ENCODE measurements at regions not wholly inside any gene's neighbourhood (a gene's known extent, or its start where the extent isn't known, plus 50 kb on each side); places are given as distances from the start of the nearest gene placed in this dataset.

DNA sequence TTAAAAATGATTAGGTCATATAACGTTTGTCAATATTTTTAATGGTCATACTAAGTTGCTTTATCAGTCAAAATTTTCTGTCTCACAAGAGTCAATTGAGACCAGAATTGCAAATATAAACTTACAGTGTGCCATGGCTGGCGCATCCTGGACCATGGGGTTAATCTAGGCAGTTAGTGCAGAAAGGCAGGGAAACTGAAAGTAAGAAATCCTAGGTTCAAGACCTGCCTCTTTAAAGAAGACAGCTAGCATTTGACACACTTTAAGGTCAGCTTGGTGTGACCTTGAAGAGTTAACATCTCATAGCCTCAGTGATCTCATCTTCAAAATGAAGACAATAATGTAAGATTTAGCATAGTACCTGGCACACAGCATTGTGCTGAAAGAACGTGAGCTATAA is 210.0 kb upstream of the DAB1 start:
- DNase-seq (ENCODE audit: low spot score) = no peak

DNA sequence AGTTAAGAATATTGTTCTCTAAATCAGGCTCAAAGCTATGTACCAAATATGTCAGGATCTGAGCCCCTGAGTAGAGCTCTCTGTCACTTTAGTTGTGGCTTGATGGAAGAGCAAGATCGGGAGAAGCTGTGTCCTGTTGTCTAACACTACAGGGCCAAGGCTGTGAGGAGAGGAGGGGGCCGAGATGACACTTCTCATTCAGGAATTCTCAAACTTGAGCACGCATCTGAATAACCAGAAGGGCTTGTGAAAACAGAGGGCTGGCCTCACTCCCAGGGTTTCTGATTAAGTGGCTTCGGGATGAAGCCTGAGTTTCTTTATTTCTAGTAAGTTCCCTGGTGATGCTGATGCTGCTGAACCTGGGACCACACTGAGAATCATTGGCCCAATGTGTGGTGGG is 209.2 kb upstream of the DAB1 start:
- DNase-seq (ENCODE audit: low spot score) = no peak

DNA sequence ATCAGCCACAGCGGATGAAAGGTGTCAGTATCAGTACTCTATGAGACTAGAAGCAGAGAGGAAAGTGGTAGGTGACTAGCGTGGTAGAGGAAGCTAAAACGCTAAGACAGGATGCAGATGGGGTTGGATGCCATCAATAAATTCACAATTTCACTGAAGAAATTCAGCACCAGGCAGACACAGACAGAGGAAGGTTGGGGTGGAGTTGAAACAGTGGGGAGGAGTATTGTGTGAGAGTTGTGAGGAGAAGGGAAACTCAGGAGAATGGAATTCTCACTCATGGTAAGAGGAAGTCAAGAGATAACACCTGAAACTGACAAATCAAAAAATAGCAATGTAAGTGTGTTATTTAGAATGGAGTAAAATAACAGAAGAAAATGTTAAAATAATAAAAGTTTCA is 208.5 kb upstream of the DAB1 start:
- DNase-seq (ENCODE audit: low spot score) = no peak

DNA sequence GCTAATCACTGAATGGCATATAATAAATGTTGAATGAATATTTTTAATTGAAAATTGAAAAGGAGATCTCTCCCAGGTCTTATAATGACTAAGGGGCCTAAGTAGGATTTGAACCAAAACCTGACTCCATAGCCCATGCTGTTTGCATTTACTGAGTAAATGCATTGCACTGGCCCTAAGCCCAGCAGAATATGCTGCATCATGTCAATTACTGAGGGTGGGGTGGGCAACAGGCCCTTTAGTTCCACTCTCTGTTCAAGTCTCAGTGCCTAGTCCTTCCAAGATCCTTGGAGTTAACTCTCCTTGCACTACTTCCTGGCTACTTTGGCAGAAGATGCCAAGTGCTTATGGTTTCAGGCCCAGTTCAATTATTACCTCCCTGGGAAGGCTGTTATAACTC is 203.8 kb upstream of the DAB1 start:
- no peak for DNase-seq (ENCODE audit: low spot score)

DNA sequence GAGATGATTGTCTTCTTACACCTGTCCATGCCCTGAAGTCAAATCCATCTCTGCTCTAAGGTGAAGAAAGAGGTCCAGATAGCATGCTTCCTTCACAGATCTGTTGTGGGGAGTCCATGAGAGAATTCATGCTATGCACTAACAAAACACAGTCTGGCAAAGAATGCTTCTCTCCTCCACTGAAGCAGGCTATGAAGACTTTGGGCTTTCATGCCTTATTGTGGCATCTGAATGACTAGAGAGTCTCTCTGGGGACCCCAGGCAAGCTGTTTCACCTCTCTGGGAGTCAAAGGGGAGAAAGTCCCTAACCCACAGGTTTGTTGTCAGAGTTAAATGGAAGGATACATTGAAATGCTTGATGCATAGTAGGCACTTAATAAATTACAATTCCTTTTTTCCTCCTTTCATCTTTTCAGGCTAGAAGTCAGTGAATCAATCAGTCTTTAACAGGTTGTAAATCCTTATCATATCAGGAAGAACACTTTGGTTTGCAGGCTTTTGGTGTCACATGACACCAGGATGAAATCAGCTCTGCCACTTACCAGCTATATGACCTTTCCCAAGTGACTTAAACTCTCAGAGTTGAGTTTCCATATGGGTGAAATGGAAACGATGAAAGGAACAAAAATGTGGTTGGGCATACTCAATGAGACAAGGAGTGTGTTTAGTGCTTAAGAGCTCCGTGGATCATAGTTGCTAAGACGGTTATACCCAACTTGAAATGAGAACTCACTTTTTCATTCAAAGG is 200.1 kb upstream of the DAB1 start:
- no peak for DNase-seq (ENCODE audit: low spot score)

DNA sequence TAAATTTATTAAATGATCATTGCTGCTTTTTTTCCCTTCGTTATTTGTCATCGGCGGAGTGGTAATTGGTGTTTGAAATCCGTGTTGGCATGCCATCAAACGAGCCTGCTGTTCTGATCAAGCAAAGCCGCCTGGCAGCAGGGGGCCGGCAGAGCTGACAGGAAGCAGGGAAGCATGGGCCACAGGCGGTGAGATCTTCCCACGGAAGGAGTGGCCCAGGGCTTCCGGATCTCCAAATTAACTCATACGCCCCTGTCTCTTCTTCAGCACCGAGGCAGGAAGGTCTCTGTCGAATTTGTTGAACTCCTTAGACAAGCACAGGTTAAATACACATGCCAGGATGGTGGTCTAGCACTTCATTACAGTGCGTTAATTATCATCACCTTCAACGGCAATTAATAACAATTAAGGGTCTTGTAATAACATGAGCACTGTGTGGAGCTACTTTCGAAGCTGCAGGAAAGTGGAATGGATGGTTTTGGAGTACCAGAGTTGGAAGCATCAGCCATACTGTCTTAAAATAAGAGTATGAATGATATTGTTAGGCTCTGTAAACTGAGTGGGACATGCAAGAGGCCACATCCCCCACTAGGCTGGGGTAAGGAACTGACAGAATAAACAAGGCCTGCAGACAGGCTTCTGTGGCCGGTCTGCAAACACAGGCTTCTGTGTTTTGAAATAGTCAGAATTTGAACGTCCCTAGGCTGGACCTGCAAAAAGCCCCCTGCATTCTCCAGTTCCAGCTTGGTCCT is 199.4 kb upstream of the DAB1 start:
- DNase-seq (ENCODE audit: low spot score) = no peak

DNA sequence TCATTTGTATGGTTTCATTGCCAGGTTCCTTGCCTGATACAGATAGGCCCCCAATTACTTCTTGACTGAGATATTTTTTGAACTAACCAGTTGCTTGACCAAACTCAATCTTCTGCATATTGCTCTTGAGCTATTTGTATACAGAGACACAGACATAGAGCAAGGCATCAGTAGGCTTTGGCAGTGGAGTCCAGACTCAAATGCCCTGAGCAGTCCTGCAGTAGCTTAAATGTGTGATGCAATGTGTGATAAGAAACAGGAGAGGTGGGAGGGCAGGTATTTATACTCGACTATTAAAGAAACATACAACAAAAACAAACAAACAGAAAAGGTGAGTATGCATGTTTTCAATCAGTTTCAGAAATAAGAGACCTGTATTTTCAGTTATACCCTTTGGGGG is 197.9 kb upstream of the DAB1 start:
- DNase-seq (ENCODE audit: low spot score) = no peak

DNA sequence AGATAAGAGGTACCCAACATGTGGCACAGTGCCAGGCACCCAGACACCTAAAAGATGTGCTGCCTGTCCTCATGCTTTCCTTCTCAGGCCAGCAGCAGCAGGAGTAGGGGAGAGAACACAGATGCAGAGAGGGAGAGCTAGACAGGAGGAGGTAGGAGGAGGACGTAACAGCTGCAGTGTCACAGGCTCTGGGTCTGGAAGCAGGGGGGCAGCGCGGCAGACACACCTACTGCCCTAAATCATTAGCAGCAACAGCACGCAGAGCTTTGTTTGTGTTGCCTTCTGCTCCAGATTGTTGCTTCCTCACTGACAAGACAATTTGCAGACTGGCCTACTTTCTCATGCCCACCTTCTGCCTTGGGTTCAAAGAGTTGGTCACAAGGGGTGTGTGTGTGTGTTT is 196.7 kb upstream of the DAB1 start:
- DNase-seq (ENCODE audit: low spot score) = no peak

DNA sequence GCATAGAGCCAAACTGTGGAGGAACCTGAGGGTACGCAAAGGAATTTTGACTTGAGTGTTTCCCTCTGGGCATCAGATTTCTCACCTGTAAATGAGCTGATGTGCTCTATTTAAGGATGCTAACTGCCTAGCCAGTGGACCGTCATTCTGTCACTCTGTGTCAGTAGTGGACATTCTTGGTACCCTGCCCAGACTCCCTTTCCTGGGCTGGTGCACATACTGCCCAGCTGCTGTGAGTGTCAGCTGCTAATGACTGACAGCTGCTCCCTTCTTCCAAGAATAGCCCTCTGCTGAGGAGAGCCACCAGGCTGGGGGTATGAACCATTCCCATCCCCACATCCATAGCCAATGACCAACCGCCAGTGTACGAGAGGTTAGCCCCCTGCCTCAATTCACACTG is 193.1 kb upstream of the DAB1 start:
- no peak for DNase-seq (ENCODE audit: low spot score)

DNA sequence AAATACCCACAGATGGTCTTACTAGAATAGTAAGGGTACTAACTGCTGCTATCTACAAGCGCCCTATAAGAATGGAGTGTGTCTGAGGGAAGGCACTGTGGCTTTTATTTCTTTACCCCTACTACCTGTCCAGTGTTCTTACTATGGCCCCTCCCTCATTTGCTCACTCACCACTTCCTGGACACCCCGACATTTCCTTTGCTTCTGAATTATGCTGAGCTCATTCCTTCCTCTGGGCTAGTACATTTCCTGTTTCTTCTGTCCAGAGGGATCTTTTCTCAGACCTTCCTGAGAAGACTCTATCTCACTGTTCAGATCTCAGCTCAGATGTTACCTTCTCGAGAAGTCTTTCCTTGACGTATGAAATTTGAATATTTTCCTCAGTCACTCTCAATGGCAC is 192.1 kb upstream of the DAB1 start:
- no peak for DNase-seq (ENCODE audit: low spot score)

DNA sequence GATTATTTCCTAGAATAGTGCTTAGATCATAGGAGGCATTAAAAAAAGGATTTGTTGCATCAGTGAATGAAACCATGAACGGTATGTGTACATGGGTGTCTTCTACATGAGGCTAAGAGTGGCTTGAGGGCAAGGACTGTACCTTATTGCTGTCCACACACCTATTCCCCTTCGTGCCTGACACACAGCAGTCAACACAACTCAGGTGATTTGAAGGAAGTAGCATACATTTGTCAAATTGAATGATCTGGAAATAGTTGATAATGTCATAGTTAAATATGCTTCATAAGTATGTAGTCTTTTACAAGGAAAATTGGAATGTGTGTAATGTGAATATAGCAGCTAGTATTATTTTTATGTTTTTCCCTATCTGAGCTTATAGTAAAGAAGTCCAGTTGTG is 189.0 kb upstream of the DAB1 start:
- DNase-seq (ENCODE audit: low spot score) = no peak

DNA sequence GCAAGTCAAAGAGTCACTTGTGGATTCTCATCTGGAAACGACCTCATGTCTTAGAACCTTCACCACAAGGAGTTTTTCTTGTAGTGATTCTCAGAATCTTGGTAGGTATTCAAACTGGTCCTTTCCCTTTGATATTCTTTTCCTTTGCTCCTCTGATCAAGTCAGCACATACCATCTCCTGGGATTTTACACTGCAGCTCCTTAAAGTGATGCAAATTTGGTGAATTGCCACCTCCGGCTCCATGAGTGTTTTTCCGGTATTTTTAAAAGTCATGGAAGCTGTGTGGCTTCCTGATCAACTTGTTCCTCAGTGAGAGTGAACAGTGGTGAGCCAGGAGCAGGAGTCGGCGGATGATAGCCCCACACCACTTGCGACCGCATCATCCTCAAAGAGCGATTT is 182.1 kb upstream of the DAB1 start:
- no peak for DNase-seq (ENCODE audit: low spot score)

DNA sequence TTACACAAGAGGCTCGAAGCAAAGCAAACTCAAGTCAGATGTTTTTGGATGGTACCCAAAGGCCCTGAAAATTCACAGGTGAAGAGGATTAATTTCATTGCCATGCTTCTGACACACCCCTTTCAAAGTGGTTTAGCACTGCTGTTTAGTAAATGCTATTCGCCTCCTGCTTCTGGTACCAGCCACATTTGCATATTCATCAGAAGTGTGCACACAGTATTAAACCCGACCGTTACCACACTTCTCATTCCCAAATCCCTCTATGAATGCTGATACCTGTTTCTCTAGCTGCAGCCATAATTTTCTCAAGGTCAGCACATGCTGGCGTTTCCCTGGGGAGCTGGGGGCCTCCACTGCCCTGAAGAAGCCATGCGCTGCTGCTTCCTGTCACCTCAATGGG is 179.8 kb upstream of the DAB1 start:
- DNase-seq (ENCODE audit: low spot score) = no peak

DNA sequence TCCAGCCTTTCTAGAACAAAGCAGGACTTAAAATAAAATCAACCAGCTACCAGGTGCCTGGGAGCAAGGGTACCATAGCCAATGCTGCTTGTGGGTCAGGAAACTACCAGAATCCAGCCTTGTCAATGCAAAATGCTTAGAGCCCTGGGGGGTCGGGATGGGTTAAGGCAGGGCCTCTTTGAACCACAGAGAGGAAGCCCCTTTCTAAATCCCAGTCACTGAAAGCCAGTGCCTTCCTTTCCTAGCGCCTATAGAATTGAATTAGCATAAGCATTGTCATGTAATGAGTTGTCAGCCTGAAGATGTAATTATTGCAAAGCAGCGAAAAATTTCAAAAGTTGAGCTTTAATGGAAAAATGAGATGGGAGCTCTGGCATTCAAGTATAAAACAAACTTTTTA is 176.6 kb upstream of the DAB1 start:
- DNase-seq (ENCODE audit: low spot score) = no peak

DNA sequence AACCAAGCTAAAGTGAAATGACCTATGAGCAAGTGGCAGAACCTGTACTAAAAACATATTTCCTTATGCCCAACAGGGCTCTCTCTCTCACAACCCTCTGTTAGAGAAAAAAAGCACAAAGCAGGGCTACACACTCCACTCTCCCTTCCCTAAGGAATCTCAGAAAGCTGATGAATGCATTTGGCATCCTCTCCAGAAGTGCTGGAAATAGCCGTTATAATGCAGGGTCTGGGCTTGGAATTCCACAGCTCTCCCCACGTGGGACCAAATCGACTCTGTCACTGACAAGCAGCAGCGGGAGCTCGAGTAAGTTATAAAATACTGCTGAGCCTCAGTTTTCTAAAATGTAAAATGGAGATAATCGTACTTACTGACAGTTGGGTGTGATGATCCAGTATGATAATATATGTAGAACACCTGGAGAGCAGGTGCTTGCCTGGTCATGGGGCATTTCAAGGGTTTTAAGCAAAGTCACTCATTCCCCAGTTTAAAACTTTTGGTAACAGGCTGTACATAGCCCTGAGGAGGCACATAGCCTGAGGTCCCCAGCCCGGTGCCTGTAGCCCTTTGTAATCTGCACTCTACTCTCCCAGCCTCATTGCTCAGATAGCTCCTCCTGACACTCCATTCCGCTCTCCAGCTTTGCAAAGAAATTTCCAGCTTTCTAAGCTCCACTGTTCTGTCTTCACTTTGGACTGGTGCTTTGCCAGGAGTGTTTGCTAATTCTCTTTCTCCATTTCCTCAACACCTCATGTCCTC is 175.6 kb upstream of the DAB1 start:
- DNase-seq (ENCODE audit: low spot score) = no peak

DNA sequence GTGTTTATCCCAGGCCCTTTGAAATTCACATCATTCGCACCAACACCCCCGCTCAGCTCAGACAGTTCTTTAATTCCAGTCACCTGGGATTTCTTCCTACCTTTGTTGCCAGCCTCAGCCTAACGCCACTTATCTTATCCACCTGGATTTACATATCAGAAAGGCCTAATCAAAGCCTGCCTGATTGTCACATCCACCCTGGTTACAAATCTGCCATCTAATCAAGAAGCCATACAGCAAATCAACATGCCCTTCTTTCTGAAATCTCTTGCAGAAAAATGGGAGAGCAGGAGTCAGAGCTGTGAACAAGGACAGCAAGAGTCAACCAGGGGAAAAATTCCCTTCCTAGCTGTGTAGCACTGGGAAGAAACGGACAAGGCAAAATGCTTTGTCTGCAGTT is 173.2 kb upstream of the DAB1 start:
- DNase-seq (ENCODE audit: low spot score) = no peak

DNA sequence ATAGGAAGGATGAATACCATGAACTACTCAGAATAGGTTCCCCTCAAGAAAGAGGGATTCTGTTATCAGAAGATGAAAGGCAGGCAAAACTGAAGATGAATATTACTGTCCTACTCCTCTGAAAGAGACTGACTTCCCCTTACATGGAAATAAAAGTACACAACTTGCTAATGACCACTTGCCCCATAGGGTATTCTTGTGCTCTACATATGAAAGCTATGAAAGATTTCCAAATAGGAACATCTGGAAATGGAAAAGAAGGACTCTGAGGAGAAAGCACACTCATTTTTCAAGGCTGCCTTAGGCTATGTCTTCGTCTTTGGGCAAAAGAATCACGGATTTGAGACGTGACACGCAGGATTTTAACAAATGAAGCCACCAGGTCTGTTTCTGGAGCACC is 170.1 kb upstream of the DAB1 start:
- no peak for DNase-seq (ENCODE audit: low spot score)

DNA sequence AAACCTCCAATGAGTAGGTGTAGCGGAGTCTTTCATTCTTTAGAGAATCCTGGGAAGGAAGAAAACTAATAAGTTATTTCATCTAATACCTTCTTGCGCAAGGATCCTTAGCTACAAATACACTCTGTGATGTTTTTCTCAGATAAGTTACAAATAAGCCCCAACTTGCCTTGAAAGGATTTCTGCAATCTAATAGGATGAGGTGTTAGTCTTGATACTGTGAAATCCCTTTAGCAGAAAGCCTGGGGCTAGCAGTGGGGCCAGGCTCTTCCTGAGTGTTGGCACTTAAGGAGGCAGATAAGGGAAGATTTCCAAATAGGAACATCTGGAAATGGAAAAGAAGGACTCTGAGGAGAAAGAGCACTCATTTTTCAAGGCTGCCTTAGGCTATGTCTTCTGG is 168.0 kb upstream of the DAB1 start:
- DNase-seq (ENCODE audit: low spot score) = no peak

DNA sequence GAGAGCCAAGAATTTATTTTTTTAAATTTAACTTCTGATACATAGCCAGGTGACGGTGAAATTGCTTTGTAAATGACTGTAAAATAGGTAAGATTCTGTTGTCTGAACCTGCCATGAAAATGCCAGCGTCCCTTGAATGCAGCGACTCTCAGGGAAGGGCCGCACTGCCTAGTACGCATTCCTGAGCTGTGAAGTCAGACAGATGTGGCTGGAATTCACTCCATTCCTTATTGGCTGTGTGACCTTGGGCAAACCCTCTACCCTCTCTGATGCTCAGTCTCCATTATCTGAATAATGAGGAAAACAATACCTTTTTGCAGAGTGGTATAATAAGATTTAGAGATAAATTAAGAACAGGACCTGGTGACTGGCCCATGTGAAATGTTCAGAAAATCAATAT is 167.1 kb upstream of the DAB1 start:
- no peak for DNase-seq (ENCODE audit: low spot score)

DNA sequence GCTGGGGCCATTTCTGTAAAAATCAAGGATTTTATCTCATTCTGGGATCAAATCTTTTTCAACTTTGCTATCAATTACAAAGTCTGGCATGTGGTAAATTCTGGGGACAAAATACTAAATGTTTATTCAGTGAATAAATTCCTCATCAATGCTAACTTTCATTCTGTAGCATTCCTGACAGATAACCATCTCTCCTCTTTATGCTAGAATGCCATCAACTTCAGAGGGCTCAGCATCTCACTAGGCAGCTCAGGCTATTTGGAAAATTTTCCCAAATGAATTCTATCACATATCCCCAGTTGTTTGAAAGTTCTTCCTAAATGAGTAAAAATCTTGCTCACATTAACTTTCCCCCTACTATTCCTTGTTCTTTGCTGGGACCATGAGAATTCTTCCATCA is 163.0 kb upstream of the DAB1 start:
- DNase-seq (ENCODE audit: low spot score) = no peak

DNA sequence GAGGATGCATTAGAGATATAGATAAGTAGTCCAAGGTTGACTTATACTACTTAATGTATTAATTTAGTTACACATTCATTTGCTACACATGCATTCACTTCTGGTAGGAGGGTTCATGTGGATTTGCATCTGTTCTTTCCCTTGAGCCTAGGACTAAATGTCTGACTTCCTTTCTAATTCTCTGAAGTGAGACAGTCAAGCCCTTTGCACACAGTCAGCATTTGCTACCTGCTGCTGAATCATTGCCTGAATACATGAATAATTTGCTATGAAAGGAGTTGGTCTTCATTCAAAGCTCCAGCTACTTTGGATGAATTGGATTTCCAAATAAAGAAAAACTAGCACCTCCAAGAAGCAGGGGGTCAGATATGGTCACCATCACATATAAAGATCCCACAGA is 154.8 kb upstream of the DAB1 start:
- no peak for DNase-seq (ENCODE audit: low spot score)

DNA sequence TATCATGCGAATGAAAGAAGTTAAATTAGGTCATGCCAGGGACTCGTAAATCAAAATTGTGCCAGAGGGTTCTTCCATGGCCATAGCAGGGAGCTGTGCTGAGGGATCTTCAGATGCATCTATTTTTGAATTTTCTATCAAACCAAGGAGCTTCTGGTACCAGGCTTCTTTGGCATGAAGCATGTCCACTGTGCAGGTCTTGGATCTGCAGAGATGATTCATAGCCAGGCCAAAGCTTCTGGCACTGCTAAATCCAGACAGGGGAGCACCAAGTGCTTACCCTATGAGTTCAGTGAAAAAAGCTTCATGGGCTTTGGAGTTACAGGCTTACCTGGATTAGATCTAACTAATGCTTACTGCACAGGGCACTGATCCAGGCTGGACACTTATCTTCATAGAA is 154.2 kb upstream of the DAB1 start:
- DNase-seq (ENCODE audit: low spot score) = no peak

DNA sequence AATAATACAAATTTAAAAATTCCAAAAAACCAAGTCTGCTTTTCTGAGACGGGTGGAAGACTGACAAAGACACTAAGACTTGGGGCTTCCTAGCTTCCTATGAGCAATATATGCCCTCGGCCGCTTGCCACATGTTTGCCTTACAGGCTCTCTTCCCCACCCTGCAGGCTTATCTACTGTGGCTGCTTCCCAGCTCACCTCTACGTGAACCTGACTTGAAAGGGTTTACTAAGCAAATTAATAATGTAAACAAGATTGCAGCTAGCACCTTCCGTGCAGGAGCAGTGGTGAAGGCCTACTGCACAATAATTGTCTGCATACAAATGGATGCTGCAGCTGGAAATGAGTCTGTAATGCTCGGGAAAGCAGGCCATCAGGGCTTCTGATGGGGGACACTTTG is 152.9 kb upstream of the DAB1 start:
- DNase-seq (ENCODE audit: low spot score) = no peak

Data from CD4-positive, alpha-beta T cell treated with Interleukin-6 at 100 ng/mL for 8 hours (primary cell).